Fibroblast of the conjunctiva (primary cell): ENCODE measurements at regions not wholly inside any gene's neighbourhood (a gene's known extent, or its start where the extent isn't known, plus 50 kb on each side); places are given as distances from the start of the nearest gene placed in this dataset.
"Not testable (repeated sequence)": the region's sequence is repeated elsewhere in the genome, so short reads cannot be mapped to it uniquely, and the experiment has no call there.

Experiments used
- DNase-seq: peaks from one replicate; pipeline ENCODE4 v3.0.0-alpha.2; 2010; ENCODE audit warnings: low read depth

- no peak for DNase-seq
Measured at GRCh38 chr3:78317774-78318173, 1277.9 kb downstream of the ROBO2 start.

GRCh38 chr3:78322780-78323179 is 1282.9 kb downstream of the ROBO2 start:
- DNase-seq: no peak

DNA sequence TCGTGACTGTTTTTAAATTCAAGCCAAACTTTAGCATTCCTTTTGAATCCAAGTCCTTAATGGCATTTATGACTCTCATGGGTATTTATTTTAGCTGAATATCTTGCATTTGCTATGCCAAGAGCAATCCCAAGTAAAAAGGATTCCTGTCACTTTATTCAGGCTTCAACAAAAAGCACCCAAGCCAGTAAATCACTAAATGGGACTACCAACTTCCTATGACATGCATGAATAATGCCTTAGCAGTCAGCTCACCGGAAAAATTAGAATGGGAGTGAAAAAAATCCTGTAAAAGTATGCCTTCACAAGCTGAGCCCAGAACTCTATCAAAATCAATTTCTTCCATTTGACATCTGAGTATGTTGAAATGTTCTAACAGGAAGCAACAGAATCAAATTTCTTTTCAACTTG is 1297.9 kb downstream of the ROBO2 start:
- no peak for DNase-seq

DNA sequence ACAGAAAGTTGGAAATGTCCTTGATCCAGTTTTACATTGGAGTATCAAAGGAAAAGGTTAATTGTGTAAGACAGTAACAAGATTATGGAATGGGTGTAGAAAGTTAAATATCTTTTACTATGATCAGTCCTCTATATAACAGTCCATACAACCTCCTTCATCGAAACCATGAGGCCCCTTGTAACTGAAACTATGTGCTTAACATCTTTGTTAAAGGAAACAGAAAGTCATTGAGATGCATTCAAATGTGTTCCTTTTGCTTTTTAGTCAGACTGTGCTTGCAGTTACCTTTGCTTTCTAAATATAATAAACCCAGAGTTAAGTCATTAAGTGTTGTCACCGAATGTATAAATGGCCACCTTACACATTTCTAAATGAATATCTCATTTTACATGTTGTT is 1298.5 kb downstream of the ROBO2 start:
- DNase-seq: no peak

GRCh38 chr3:78343221-78343620 is 1303.3 kb downstream of the ROBO2 start:
- DNase-seq: no peak

GRCh38 chr3:78344267-78344666 is 1304.4 kb downstream of the ROBO2 start:
- DNase-seq: not testable (repeated sequence)

DNA sequence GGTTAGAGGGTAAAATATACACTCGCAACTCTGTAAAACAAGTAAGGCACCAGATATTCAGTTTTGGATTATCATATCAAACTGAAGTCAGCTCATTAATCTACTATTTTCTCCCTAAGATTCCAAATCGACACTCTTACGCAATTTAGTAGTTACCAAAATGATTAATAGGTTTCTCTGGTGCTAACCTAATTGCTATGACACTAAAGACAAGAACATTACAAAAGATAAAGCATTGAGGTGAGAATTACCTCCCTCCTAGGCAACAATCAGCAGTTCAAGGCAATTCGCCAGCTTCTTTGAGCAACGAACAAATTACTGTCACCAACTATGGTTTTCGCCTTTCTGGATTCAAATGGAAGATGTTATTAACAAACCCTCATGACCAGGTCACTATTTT is 1305.0 kb downstream of the ROBO2 start:
- DNase-seq: no peak

GRCh38 chr3:78347176-78347575 is 1307.3 kb downstream of the ROBO2 start:
- DNase-seq: no peak

DNA sequence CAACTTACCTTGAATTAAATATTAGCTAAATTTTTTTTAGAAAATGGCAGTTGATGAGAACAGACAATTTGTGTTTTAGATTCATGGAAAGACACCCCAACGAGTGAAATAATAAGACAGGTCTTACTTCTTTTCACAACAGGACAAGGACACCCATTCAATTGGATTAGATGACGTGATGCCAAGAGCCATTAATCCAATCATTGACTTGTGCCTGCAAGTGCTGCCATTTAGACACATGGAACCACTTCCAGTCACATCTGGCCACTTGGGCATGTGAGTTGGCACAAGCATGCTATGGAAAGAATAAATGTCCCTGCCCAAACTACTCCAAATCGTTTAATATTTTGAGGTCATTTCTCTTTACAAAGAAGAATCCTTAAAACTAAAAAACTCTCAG is 1308.8 kb downstream of the ROBO2 start:
- DNase-seq: no peak

GRCh38 chr3:78349571-78349970 is 1309.7 kb downstream of the ROBO2 start:
- no peak for DNase-seq

GRCh38 chr3:78351334-78351733 is 1311.4 kb downstream of the ROBO2 start:
- no peak for DNase-seq

DNA sequence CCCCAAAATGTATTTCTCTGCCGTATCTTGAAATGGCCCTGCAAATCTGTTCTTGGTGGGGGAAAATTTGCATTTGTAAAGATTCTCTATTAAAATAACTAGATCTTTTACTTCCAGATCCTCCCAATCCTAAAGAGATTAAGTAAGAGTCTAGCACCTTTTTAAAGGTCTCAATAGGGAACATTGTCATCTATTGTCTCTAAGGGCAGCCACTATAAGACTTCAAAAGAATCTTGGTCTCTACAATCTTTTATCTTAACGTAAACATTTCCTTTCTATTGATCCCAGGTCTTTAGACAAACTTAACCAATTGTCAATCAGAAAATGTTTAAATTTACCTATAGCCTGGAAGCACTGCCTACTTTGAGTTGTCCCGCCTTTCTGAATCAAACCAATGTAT is 1313.3 kb downstream of the ROBO2 start:
- no peak for DNase-seq

GRCh38 chr3:78360849-78361248 is 1321.0 kb downstream of the ROBO2 start:
- DNase-seq: no peak

GRCh38 chr3:78368636-78369345 is 1328.9 kb downstream of the ROBO2 start:
- no peak for DNase-seq

DNA sequence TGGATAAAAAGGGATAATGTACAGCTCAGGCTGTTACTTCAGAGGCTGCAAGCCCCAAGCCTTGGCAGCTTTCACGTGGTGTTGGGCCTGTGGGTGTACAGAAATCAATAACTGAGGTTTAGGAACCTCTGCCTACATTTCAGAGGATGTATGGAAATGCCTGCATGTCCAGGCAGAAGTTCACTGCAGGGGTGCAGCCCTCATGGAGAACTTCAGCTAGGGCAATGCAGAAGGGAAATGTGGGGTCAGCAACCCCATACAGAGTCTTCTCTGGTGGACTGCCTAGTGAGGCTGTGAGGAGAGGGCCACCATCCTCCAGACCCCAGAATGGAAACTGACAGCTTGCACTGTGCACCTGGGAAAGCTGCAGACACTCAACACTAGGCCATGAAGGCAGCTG is 1350.3 kb downstream of the ROBO2 start:
- no peak for DNase-seq

DNA sequence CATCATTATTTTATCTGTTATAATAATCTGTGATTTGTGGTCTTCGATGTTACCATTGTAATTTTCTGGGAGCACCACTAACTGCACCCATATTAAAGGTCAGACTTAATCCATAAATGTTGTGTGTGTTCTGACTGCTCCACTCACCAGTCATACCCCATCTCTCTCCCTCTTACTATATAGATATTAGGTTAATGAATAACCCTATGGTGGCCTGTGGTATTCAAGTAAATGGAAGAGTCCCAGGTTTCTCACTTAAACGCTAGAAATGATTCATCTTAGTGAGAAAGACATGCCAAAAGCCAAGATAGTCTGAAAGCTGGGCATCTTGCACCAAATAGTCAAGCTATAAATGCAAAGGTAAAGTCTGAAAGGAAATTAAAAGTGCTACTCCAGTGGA is 1358.5 kb downstream of the ROBO2 start:
- DNase-seq: no peak

GRCh38 chr3:78402720-78403119 is 1362.8 kb downstream of the ROBO2 start:
- DNase-seq: no peak

DNA sequence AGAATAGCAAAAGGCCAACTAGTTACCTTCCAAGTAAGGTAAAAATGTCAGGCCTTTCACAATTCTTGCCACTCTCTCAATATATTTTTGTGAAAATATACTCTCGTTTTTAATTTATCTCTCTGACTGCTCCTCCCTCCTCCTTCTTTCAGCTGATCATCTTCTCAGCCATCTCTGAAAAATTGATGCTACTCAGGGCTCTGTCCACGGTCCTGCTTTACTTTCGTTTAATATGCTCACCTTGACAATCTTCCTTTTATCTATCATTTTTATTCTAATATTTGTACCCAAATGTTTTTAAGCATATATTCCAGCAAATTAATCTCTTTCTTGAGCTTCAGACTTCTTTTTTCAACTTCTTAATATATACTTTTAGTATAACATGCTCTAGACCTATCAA is 1362.1 kb downstream of the ROBO1 start:
- DNase-seq: no peak

- DNase-seq: no peak
Measured at GRCh38 chr3:78406396-78406795, 1361.4 kb downstream of the ROBO1 start.

- DNase-seq: no peak
Measured at GRCh38 chr3:78410077-78410476, 1357.7 kb downstream of the ROBO1 start.

DNA sequence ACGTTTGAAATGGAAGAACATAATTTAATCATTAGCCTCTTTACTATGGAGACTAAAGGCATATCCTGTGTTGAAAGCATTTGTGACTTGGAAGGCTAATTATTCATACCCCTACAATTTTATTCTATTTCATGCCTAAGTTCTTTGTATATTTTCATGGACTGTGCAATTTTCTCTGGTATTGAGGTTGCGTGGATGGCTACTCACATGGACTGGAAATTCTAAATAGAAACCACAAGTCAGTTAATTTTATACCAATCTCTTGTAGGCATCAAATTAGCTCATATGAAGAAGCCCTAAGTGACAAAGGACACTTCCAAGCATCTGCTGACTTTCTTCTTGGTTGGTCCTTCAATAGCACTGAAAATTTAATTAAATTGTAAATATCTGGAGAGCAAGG is 1353.5 kb downstream of the ROBO1 start:
- no peak for DNase-seq

DNA sequence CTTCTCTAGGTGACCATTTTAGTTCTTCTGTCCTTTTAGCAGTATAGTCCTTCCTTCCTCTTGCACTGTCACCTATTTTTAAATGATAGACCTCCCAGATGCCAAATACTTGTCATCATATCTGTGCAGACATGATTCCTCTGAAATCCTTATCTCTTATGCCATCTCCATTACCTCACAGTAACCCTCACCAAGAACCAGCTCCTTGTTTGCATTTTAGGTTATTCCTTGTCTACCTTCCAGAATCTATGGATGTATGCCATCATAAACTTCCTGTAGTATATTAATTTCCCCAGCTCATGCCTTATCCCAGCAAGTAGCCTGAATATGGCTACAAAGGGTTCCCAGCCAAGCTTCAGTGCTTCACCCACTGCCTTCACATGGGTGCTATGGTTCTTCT is 1347.2 kb downstream of the ROBO1 start:
- no peak for DNase-seq

- no peak for DNase-seq
Measured at GRCh38 chr3:78421247-78421966, 1346.4 kb downstream of the ROBO1 start.

- no peak for DNase-seq
Measured at GRCh38 chr3:78424656-78425055, 1343.1 kb downstream of the ROBO1 start.
